GM21367 (cell line): ENCODE measurements at regions not wholly inside any gene's neighbourhood (a gene's known extent, or its start where the extent isn't known, plus 50 kb on each side); places are given as distances from the start of the nearest gene placed in this dataset.
"Not testable (repeated sequence)": the region's sequence is repeated elsewhere in the genome, so short reads cannot be mapped to it uniquely, and the experiment has no call there.

Source experiments
- ATAC-seq: cut with Tn5 transposase; IDR thresholded peaks from one replicate; pipeline ENCODE4 v1.9.1; 2021; ENCODE audit not compliant: unreplicated experiment

- peak; percentile 63 for ATAC-seq
Observed at GRCh38 chr12:59055204-59055860, 135.0 kb upstream of the LRIG3 start.

- ATAC-seq: not testable (repeated sequence)
Observed at GRCh38 chr12:59053266-59053899, 133.1 kb upstream of the LRIG3 start.

GRCh38 chr12:59046763-59047534 lies 126.6 kb upstream of the LRIG3 start:
- no peak for ATAC-seq

- ATAC-seq: no peak
Observed at GRCh38 chr12:59044791-59045190, 124.5 kb upstream of the LRIG3 start.

- ATAC-seq: no peak
Observed at GRCh38 chr12:59041241-59042121, 121.2 kb upstream of the LRIG3 start.

GRCh38 chr12:59040656-59041055 lies 120.4 kb upstream of the LRIG3 start:
- ATAC-seq: no peak

- ATAC-seq: no peak
Observed at GRCh38 chr12:59040043-59040442, 119.7 kb upstream of the LRIG3 start.

- no peak for ATAC-seq
Observed at GRCh38 chr12:59039005-59039404, 118.7 kb upstream of the LRIG3 start.

- no peak for ATAC-seq
Observed at GRCh38 chr12:59036973-59037762, 116.9 kb upstream of the LRIG3 start.

- no peak for ATAC-seq
Observed at GRCh38 chr12:59036347-59036746, 116.0 kb upstream of the LRIG3 start.

- no peak for ATAC-seq
Observed at GRCh38 chr12:59031313-59031712, 111.0 kb upstream of the LRIG3 start.

- ATAC-seq: no peak
Observed at GRCh38 chr12:59030415-59030814, 110.1 kb upstream of the LRIG3 start.

GRCh38 chr12:59027199-59027598 lies 106.9 kb upstream of the LRIG3 start:
- ATAC-seq: no peak

GRCh38 chr12:59023861-59024424 lies 103.6 kb upstream of the LRIG3 start:
- no peak for ATAC-seq

- no peak for ATAC-seq
Observed at GRCh38 chr12:59020073-59020946, 100.0 kb upstream of the LRIG3 start.

GRCh38 chr12:59014885-59015284 lies 94.6 kb upstream of the LRIG3 start:
- ATAC-seq: no peak

GRCh38 chr12:59010941-59011340 lies 90.6 kb upstream of the LRIG3 start:
- no peak for ATAC-seq

- ATAC-seq: no peak
Observed at GRCh38 chr12:59010118-59010517, 89.8 kb upstream of the LRIG3 start.

GRCh38 chr12:59007620-59008019 lies 87.3 kb upstream of the LRIG3 start:
- ATAC-seq: no peak
